Brain microvascular endothelial cell (primary cell): ENCODE measurements at regions not wholly inside any gene's neighbourhood (a gene's known extent, or its start where the extent isn't known, plus 50 kb on each side); places are given as distances from the start of the nearest gene placed in this dataset.

Experiments used
- DNase-seq: peaks from one replicate; pipeline ENCODE4 v3.0.0-alpha.2; 2020
- H3K27ac ChIP-seq: fragments of 250-450 bp; sonication (Bioruptor Pico); 2 replicates; pipeline ENCODE4 v1.5.1; 2020; ENCODE audit warnings: mild to moderate bottlenecking, moderate library complexity
- H3K27me3 ChIP-seq: fragments of 250-450 bp; sonication (Bioruptor Pico); replicated peaks from 2 replicates; pipeline ENCODE4 v1.5.1; 2020; ENCODE audit warnings: mild to moderate bottlenecking
- H3K36me3 ChIP-seq: fragments of 250-450 bp; sonication (Bioruptor Pico); replicated peaks from 2 replicates; pipeline ENCODE4 v1.5.1; 2020; ENCODE audit warnings: mild to moderate bottlenecking
- H3K4me3 ChIP-seq: 2 replicates; pipeline ENCODE4 v1.5.1; 2011; ENCODE audit warnings: low read depth, mild to moderate bottlenecking, control low read depth, low read length, moderate library complexity
- in situ Hi-C: cut with HindIII; loops from 2 replicates; pipeline ENCODE4 v1.10.0; 2017; ENCODE audit warnings: low sequenced_read_pairs, low pct_ligation_motif_present
- TF ChIP-seq, protein P1 (sequence below): IDR thresholded peaks from 2 replicates; pipeline ENCODE4 v1.5.1; 2011; ENCODE audit warnings: low read depth, mild to moderate bottlenecking, moderate library complexity, low read length, control low read depth, inconsistent platforms; ENCODE audit errors: missing control alignments

DNA sequence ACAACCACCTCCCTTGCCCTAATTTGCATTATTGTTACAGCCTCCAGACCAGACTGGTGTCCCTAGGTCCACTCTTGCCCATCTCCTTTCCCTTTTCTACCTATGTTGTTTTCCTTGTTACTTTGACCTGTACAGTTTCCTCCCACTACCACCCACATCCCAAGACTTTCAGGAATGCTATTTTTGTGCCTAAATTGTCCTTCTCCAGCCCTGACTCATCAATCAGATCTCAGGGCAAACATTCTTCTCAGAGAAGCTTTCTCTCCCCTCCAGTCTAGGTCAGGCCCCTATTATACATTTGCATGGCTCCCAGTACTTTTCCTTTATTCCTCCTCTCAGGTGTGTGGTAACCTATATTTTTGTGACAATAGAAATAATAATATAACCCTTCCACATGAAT is 241.5 kb downstream of the IGSF11 start:
- DNase-seq, result no peak
- H3K36me3 ChIP-seq, result no peaks in the 10 kb centered on the region
- TF ChIP-seq, protein P1, sequence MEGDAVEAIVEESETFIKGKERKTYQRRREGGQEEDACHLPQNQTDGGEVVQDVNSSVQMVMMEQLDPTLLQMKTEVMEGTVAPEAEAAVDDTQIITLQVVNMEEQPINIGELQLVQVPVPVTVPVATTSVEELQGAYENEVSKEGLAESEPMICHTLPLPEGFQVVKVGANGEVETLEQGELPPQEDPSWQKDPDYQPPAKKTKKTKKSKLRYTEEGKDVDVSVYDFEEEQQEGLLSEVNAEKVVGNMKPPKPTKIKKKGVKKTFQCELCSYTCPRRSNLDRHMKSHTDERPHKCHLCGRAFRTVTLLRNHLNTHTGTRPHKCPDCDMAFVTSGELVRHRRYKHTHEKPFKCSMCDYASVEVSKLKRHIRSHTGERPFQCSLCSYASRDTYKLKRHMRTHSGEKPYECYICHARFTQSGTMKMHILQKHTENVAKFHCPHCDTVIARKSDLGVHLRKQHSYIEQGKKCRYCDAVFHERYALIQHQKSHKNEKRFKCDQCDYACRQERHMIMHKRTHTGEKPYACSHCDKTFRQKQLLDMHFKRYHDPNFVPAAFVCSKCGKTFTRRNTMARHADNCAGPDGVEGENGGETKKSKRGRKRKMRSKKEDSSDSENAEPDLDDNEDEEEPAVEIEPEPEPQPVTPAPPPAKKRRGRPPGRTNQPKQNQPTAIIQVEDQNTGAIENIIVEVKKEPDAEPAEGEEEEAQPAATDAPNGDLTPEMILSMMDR, result no peak
- in situ Hi-C loops, result no loop called here
- H3K27ac ChIP-seq, result no peak overlapping the region
- no peak overlapping the region for H3K4me3 ChIP-seq
- no peaks in the 10 kb centered on the region for H3K27me3 ChIP-seq

DNA sequence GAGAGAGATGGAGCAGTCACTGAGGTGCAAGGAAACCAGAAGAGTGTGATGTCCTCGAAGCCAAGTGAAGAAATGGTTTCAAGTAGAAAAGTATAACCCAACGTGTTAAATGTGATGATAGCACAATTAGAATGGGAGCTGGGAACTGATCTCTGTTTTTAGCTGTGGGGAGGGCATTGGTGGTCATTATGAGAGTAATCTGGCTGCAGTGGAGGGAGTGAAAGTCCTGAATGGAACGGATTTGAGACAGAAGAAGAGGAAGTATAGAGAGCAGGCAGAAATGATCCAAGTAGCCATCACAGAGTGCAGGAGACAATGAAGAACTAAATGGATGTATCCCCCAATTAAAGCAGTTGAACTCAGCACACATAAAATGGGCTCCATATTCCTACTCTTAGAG is 235.3 kb downstream of the IGSF11 start:
- no peaks in the 10 kb centered on the region for H3K36me3 ChIP-seq
- no peaks in the 10 kb centered on the region for H3K27me3 ChIP-seq
- TF ChIP-seq, protein P1, result no peak
- in situ Hi-C loops, result no loop called here
- no peak for DNase-seq
- no peak overlapping the region for H3K27ac ChIP-seq
- no peak overlapping the region for H3K4me3 ChIP-seq

DNA sequence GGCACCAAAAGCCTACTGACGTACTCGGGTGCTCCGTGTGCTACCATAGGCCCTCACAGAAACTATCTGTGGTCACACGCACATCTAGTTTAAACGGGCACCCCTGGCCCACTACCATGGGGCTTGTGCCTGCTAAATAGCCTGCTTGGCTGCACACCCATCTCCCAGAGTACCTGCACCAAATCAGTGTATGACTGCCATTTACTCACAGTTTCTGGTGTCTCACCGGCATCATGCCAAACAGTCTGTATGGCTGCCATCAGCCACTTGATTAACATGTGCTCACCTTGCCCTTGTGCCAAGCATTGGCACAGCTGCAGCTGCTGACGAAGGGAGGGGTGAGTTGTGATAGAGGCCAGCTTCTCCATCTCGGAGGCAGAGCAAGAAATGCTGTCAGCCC is 232.7 kb downstream of the IGSF11 start:
- TF ChIP-seq, protein P1, result no peak
- Histone ChIP-seq H3K36me3 (no peaks in the 10 kb centered on the region), H3K4me3 (no peak overlapping the region), H3K27ac (no peak overlapping the region), H3K27me3 (no peaks in the 10 kb centered on the region)
- in situ Hi-C loops, result no loop called here
- DNase-seq, result no peak

DNA sequence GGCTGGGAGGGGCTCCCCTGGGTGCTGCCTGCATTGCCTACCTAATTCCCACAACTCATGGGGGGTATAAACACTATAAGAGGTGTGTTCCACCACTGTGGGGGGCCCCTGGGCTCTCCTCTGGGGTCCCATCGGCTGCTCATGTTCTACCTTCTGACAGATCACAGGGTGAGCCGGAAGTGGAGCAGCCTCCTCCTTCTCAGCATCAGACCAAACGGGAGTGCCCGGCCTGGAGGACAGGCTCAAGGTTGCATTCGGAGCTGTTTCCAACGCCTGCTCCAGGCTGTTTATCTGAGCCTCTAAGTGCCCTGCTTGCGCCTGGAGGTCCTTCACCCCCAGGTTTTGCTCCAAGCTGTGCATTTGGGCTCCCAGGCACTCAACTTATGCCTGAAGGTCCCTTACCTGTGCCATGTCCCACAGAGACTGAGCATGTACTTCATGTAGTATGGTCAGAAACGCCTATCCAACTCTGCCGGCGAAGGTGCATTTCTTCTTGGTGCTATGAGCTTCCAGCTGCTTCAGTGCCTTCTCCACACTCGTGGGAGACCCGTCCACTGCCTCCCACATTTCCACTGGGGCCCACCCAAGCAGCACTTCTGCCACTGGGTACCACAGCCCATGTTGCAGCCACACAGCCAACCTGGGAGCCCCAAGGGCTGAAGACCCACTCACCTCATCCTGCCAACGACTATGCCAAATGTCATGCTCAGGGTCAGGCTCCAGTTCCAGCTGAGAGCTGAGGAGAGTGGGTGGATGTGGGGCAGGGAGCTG is 232.1 kb downstream of the IGSF11 start:
- no peak overlapping the region for H3K27ac ChIP-seq
- no peak overlapping the region for H3K4me3 ChIP-seq
- no peaks in the 10 kb centered on the region for H3K36me3 ChIP-seq
- no peak for DNase-seq
- TF ChIP-seq, protein P1, result no peak
- H3K27me3 ChIP-seq, result no peaks in the 10 kb centered on the region
- in situ Hi-C loops, result no loop called here

DNA sequence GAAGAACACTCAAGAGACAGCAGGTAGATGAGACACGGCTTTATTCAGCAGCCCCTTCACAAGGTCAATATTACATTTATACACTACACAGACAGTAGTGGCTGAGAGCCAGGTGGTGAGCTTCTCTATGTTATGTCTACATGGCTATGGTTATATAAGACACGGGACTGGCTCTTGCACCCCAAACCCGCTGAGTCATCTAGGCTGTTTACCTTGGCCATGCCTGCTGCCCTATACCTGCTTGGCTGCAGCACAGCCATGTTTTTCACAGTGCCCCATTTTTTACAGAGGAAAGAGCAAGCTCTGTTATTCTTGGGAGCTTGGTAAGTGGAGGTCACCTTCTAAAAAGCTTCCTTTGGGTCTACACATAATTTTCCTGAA is 231.6 kb downstream of the IGSF11 start:
- Histone ChIP-seq H3K27me3 (no peaks in the 10 kb centered on the region), H3K36me3 (no peaks in the 10 kb centered on the region), H3K27ac (no peak overlapping the region), H3K4me3 (no peak overlapping the region)
- in situ Hi-C loops, result no loop called here
- TF ChIP-seq, protein P1, result no peak
- no peak for DNase-seq

DNA sequence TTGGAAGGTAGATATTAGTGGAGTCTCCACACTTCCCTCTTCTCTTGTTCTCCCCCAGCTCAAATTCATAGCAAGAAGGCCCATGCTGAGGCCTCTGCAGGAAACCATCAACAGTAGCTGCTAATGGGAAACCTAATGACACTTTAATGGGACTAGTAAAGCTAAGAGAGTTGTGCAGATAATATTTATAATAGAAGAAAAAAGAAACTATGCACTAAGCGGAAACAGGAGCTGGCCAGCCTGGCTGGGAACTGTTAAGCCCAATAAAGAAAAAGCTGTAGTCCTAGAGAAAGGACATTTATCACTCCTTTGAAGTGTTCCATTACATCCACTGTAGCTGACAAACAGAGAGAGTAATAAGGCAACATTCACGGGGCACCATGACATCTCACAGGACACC is 229.6 kb downstream of the IGSF11 start:
- in situ Hi-C loops, result no loop called here
- TF ChIP-seq, protein P1, result no peak
- no peak overlapping the region for H3K27ac ChIP-seq

More for the DNA sequence above, 229.6 kb downstream of the IGSF11 start:
- H3K36me3 ChIP-seq, result no peaks in the 10 kb centered on the region
- no peak for DNase-seq
- no peaks in the 10 kb centered on the region for H3K27me3 ChIP-seq
- no peak overlapping the region for H3K4me3 ChIP-seq
